ENCODE measurements at regions not wholly inside any gene's neighbourhood (a gene's known extent, or its start where the extent isn't known, plus 50 kb on each side); places are given as distances from the start of the nearest gene placed in this dataset.
"Not testable (repeated sequence)": the region's sequence is repeated elsewhere in the genome, so short reads cannot be mapped to it uniquely, and the experiment has no call there.

GRCh38 chr5:6246820-6247437 lies 131.4 kb downstream of the MED10 start:
- Histone ChIP-seq H3K4me3 (ENCODE audit: low read depth, low read length) (no peak overlapping the region), H3K36me3 (replicated peaks) (no peaks in the 10 kb centered on the region), H3K27ac (no peak overlapping the region), H3K27me3 (replicated peaks) (no peaks in the 10 kb centered on the region)
- TF ChIP-seq CTCF (IDR thresholded peaks at IDR 0.05; ENCODE audit: low read depth, low read length, missing control alignments) = no peak
- DNase-seq = no peak
- in situ Hi-C loops (cut with HindIII; ENCODE audit: low pct_ligation_motif_present, low sequenced_read_pairs) = no loop called here

DNA sequence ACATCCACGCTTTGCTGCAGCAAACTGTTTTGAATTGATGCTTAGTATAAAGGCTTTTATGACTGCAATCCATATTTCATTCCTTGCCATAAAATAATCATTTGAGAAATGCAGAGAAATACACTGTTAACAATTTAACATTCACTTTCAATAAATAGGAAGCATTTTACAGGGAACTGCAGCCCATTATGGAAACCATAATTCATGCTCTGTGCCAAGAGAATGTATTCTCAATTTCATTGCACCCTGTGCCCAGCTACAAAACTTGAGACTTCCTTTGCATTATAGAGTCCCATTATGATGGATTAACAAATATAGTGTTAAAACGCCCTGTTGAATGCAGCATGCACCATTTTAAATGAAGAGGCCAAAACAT lies 134.0 kb downstream of the MED10 start:
- no peak for TF ChIP-seq CTCF (IDR thresholded peaks at IDR 0.05; ENCODE audit: low read depth, low read length, missing control alignments)
- in situ Hi-C loops (cut with HindIII; ENCODE audit: low pct_ligation_motif_present, low sequenced_read_pairs) = no loop called here
- no peak overlapping the region for H3K4me3 ChIP-seq (ENCODE audit: low read depth, low read length)
- DNase-seq = no peak
- no peak overlapping the region for H3K27ac ChIP-seq
- no peaks in the 10 kb centered on the region for H3K36me3 ChIP-seq (replicated peaks)
- no peaks in the 10 kb centered on the region for H3K27me3 ChIP-seq (replicated peaks)

- TF ChIP-seq CTCF (IDR thresholded peaks at IDR 0.05; ENCODE audit: low read depth, low read length, missing control alignments) = no peak
- Histone ChIP-seq H3K27me3 (replicated peaks) (no peaks in the 10 kb centered on the region), H3K27ac (no peak overlapping the region), H3K4me3 (ENCODE audit: low read depth, low read length) (no peak overlapping the region), H3K36me3 (replicated peaks) (no peaks in the 10 kb centered on the region)
- in situ Hi-C loops (cut with HindIII; ENCODE audit: low pct_ligation_motif_present, low sequenced_read_pairs) = no loop called here
- no peak for DNase-seq
These were observed 134.5 kb downstream of the MED10 start for GRCh38 chr5:6243706-6244338.

DNA sequence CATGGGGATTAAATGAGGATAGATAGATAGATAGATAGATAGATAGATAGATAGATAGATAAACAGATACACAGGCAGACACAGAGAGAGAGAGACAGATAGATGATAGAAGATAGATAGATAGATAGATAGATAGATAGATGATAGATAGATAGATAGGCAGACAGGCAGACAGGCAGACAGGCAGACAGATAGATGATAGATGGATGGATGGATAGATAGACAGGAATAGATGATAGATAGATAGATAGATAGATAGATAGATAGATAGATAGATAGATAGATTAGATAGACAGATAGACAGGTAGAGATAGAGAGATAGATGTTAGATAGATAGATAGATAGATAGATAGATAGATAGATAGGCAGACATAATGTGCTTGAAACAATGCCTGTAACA lies 137.3 kb downstream of the MED10 start:
- H3K36me3 ChIP-seq (replicated peaks); H3K4me3 ChIP-seq (ENCODE audit: low read depth, low read length); H3K27me3 ChIP-seq (replicated peaks); in situ Hi-C loops (cut with HindIII; ENCODE audit: low pct_ligation_motif_present, low sequenced_read_pairs); H3K27ac ChIP-seq; DNase-seq: not testable (repeated sequence)

GRCh38 chr5:6236858-6237481 lies 141.4 kb downstream of the MED10 start:
- TF ChIP-seq CTCF (IDR thresholded peaks at IDR 0.05; ENCODE audit: low read depth, low read length, missing control alignments) = no peak
- H3K36me3 ChIP-seq (replicated peaks) = no peaks in the 10 kb centered on the region

DNA sequence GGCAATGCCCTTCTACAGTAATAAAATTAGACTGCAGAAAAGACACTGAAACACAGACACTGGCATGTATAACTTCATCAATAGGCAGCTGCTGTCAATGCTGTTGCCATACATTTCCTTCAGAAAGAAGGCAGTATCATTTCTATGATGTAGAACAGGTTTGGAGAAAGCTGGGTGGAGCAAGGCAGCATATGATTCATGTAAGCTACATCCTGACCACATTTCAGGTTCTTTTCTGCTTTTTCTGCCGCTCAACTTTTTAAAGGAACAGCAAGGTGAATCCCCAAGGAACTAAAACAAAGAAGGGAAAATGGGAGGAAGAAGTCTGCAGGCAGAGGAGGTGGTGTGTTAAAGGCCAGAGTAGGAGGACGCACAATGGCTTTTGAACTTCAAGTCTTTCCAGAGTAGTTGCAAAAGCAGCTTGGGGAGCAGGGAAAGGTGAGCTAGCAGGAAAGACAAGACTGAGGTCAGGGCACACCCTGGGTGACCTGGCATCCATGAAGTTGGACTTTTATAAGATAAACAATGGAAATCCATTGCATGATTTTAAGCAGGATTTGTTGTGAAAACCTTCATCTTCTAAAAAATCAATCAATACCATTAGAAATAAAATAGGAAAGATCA lies 142.1 kb downstream of the MED10 start:
- TF ChIP-seq CTCF (IDR thresholded peaks at IDR 0.05; ENCODE audit: low read depth, low read length, missing control alignments) = no peak
- in situ Hi-C loops (cut with HindIII; ENCODE audit: low pct_ligation_motif_present, low sequenced_read_pairs) = no loop called here
- H3K27ac ChIP-seq = no peak overlapping the region
- DNase-seq = no peak
- no peaks in the 10 kb centered on the region for H3K36me3 ChIP-seq (replicated peaks)
- H3K27me3 ChIP-seq (replicated peaks) = no peaks in the 10 kb centered on the region
- H3K4me3 ChIP-seq (ENCODE audit: low read depth, low read length) = no peak overlapping the region

More at GRCh38 chr5:6236858-6237481, 141.4 kb downstream of the MED10 start:
- no peak for DNase-seq
- Histone ChIP-seq H3K4me3 (ENCODE audit: low read depth, low read length) (no peak overlapping the region), H3K27me3 (replicated peaks) (no peaks in the 10 kb centered on the region), H3K27ac (no peak overlapping the region)
- in situ Hi-C loops (cut with HindIII; ENCODE audit: low pct_ligation_motif_present, low sequenced_read_pairs) = no loop called here
